ENCODE measurements at regions not wholly inside any gene's neighbourhood (a gene's known extent, or its start where the extent isn't known, plus 50 kb on each side); places are given as distances from the start of the nearest gene placed in this dataset.

DNA sequence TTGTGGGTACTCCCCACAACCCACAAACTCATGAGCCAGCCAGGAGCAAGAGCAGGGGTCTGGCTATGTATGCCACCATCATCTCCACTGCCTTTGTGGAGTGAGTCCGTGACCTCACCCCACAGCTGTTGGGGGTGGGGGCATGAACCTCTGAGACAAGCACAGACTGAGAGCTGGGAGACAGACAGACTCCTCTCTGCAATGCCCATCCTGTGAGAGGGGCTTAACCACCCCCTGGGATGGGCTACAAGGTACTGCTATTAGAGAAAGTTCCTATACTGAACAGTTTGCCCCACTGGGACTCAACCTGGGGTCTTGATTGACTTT lies 84.5 kb downstream of the PITPNM2 start:
- intact Hi-C loops (cut with DNase I), result no loop called here
- Histone ChIP-seq H3K4me1 (peaks cover 18% of the 10 kb centered on the region), H3K27ac (no peak overlapping the region)

DNA sequence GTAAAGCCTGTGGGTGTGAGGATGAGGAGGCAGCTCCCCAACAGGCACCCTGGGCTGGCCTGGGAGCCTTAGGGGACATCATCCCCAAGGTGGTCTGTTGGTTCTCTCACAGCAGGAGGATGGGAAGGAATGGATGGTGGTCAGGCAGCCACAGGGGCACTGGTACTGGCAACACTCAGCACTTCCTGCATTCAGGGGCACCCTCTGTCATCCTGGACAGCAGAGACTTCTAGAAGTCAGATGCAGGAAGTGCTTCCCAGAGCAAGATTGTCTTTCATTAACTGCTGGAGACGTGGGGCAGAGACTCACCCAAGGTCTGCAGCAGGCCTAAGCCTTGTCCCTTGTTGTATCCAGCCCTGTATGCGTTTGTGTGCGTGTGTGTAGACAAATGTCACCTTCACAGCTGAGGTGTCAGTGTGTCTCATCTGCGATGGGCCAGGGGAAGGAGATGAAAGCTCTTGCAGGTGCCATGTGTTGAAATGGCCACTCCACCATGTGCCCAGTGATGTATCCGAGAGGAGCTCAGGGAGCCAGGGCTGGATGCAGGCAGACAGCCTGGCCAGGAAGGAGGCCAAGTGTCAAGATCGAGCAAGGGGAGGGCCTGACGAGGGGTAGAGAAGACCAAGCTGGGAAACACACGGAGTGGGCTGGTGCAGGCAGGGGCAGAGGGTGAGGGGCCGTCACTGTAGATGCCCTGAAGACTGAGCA lies 85.1 kb downstream of the PITPNM2 start:
- H3K4me3 ChIP-seq, result no peak overlapping the region
- intact Hi-C loops (cut with DNase I), result no loop called here
- H3K27ac ChIP-seq, result no peak overlapping the region

More for the DNA sequence above, 84.5 kb downstream of the PITPNM2 start:
- Histone ChIP-seq H3K4me3 (no peak overlapping the region), H3K9me3 (no peaks in the 10 kb centered on the region), H3K9ac (ENCODE audit: low read depth in 2 of 2, low read length in 2 of 2) (no peak overlapping the region), H3K27me3 (no peaks in the 10 kb centered on the region), H3K36me3 (no peaks in the 10 kb centered on the region)
- no peak for DNase-seq
- TF ChIP-seq, protein P1, sequence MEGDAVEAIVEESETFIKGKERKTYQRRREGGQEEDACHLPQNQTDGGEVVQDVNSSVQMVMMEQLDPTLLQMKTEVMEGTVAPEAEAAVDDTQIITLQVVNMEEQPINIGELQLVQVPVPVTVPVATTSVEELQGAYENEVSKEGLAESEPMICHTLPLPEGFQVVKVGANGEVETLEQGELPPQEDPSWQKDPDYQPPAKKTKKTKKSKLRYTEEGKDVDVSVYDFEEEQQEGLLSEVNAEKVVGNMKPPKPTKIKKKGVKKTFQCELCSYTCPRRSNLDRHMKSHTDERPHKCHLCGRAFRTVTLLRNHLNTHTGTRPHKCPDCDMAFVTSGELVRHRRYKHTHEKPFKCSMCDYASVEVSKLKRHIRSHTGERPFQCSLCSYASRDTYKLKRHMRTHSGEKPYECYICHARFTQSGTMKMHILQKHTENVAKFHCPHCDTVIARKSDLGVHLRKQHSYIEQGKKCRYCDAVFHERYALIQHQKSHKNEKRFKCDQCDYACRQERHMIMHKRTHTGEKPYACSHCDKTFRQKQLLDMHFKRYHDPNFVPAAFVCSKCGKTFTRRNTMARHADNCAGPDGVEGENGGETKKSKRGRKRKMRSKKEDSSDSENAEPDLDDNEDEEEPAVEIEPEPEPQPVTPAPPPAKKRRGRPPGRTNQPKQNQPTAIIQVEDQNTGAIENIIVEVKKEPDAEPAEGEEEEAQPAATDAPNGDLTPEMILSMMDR (IDR thresholded peaks at IDR 0.05), result no peak

GRCh38 chr12:123064885-123065619 lies 84.6 kb downstream of the ARL6IP4 start:
- intact Hi-C loops (cut with DNase I), result no loop called here
- no peak overlapping the region for H3K4me3 ChIP-seq
- H3K36me3 ChIP-seq, result no peaks in the 10 kb centered on the region
- TF ChIP-seq, protein P1 (IDR thresholded peaks at IDR 0.05), result no peak
- DNase-seq, result no peak
- H3K9me3 ChIP-seq, result no peaks in the 10 kb centered on the region
- H3K27ac ChIP-seq, result peak overlapping the region; percentile 16
- H3K9ac ChIP-seq (ENCODE audit: low read depth in 2 of 2, low read length in 2 of 2), result peak overlapping the region in 1 of 2 donors; percentile 14
- H3K27me3 ChIP-seq, result no peaks in the 10 kb centered on the region
- H3K4me1 ChIP-seq, result peaks cover 18% of the 10 kb centered on the region

More for the DNA sequence above, 85.1 kb downstream of the PITPNM2 start:
- TF ChIP-seq, protein P1 (IDR thresholded peaks at IDR 0.05), result no peak
- no peaks in the 10 kb centered on the region for H3K27me3 ChIP-seq
- H3K36me3 ChIP-seq, result no peaks in the 10 kb centered on the region
- H3K9ac ChIP-seq (ENCODE audit: low read depth in 2 of 2, low read length in 2 of 2), result no peak overlapping the region
- DNase-seq, result no peak
- peaks cover 18% of the 10 kb centered on the region for H3K4me1 ChIP-seq
- H3K9me3 ChIP-seq, result no peaks in the 10 kb centered on the region

- intact Hi-C loops (cut with DNase I), result no loop called here
- Histone ChIP-seq H3K9ac (ENCODE audit: low read depth in 2 of 2, low read length in 2 of 2) (peak overlapping the region in 1 of 2 donors; percentile 9), H3K4me1 (peaks cover 18% of the 10 kb centered on the region), H3K4me3 (no peak overlapping the region), H3K27ac (peak overlapping the region; percentile 16), H3K9me3 (no peaks in the 10 kb centered on the region), H3K36me3 (no peaks in the 10 kb centered on the region), H3K27me3 (no peaks in the 10 kb centered on the region)
- DNase-seq, result peak; percentile 44
- TF ChIP-seq, protein P1 (IDR thresholded peaks at IDR 0.05), result no peak
Observed at GRCh38 chr12:123064366-123064765, 83.9 kb downstream of the ARL6IP4 start.

DNA sequence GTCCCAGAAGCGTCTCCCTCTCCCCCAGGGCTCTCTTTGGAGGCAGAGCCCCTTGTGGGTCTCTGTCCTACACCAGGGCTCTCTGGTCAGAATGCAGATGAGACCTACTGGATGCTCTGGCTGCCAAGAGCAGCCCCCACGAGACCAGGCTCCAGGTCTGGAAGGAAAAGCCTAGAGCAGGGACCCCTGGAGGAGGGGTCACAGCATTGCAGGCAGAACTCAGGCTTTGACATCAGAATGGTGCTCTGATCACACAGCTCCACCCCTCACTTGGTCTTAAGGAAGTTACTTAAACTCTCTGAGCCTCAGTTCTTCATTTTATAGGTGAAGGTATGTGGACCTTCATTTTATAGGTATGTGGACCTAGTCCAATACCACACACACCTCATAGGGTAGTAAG lies 83.1 kb downstream of the ARL6IP4 start:
- peaks cover 18% of the 10 kb centered on the region for H3K4me1 ChIP-seq
- H3K36me3 ChIP-seq, result no peaks in the 10 kb centered on the region
- TF ChIP-seq, protein P1 (IDR thresholded peaks at IDR 0.05), result no peak
- H3K9me3 ChIP-seq, result no peaks in the 10 kb centered on the region
- H3K27ac ChIP-seq, result peak overlapping the region; percentile 16
- no peaks in the 10 kb centered on the region for H3K27me3 ChIP-seq
- peak overlapping the region in 1 of 2 donors; percentile 9 for H3K9ac ChIP-seq (ENCODE audit: low read depth in 2 of 2, low read length in 2 of 2)
- intact Hi-C loops (cut with DNase I), result no loop called here
- H3K4me3 ChIP-seq, result no peak overlapping the region
- DNase-seq, result no peak

All from colonic mucosa (tissue), 4 donors.